Bronchial epithelial cell (primary cell): ENCODE measurements at regions not wholly inside any gene's neighbourhood (a gene's known extent, or its start where the extent isn't known, plus 50 kb on each side); places are given as distances from the start of the nearest gene placed in this dataset.

ENCODE experiments used
- DNase-seq: peaks from one replicate; pipeline ENCODE4 v3.0.0-alpha.2; 2010; ENCODE audit warnings: low read depth
- FAIRE-seq: peaks from 2 replicates; lab custom pipeline; 2011; peaks lifted over from hg19 to GRCh38; lab: Jason Lieb, UNC
- H3K27me3 ChIP-seq: 2 replicates; pipeline ENCODE4 v1.5.1; 2011; ENCODE audit warnings: low read length; ENCODE audit not compliant: control insufficient read depth, insufficient read depth
- H3K36me3 ChIP-seq: 2 replicates; pipeline ENCODE4 v1.5.1; 2011; ENCODE audit warnings: low read length; ENCODE audit not compliant: control insufficient read depth, insufficient read depth
- H3K4me3 ChIP-seq: 2 replicates; pipeline ENCODE4 v1.5.1; 2011; ENCODE audit warnings: mild to moderate bottlenecking, low read depth, low read length, control low read depth
- CTCF ChIP-seq: IDR thresholded peaks from 2 replicates; pipeline ENCODE4 v1.5.1; 2011; ENCODE audit warnings: mild to moderate bottlenecking, moderate library complexity, low read length, control low read depth, inconsistent platforms; ENCODE audit not compliant: insufficient read depth, severe bottlenecking

- FAIRE-seq (no peak), DNase-seq (no peak)
- H3K27me3 ChIP-seq: no peaks in the 10 kb centered on the region
- no peaks in the 10 kb centered on the region for H3K36me3 ChIP-seq
- H3K4me3 ChIP-seq: no peak overlapping the region
- TF ChIP-seq CTCF: no peak
Observed at GRCh38 chr16:51002881-51003490, 148.1 kb downstream of the SALL1 start.

- H3K4me3 ChIP-seq: no peak overlapping the region
- FAIRE-seq (no peak), DNase-seq (no peak)
- no peaks in the 10 kb centered on the region for H3K27me3 ChIP-seq
- H3K36me3 ChIP-seq: no peaks in the 10 kb centered on the region
- TF ChIP-seq CTCF: no peak
Observed at GRCh38 chr16:50999181-50999580, 151.9 kb downstream of the SALL1 start.

GRCh38 chr16:50998411-50998810 is 152.7 kb downstream of the SALL1 start:
- DNase-seq: no peak
- Histone ChIP-seq H3K4me3 (no peak overlapping the region), H3K27me3 (no peaks in the 10 kb centered on the region), H3K36me3 (no peaks in the 10 kb centered on the region)
- FAIRE-seq: no peak
- TF ChIP-seq CTCF: no peak

GRCh38 chr16:50997679-50998078 is 153.4 kb downstream of the SALL1 start:
- FAIRE-seq (no peak), DNase-seq (no peak)
- Histone ChIP-seq H3K36me3 (no peaks in the 10 kb centered on the region), H3K4me3 (no peak overlapping the region), H3K27me3 (no peaks in the 10 kb centered on the region)
- no peak for TF ChIP-seq CTCF

GRCh38 chr16:50996830-50997186 is 154.3 kb downstream of the SALL1 start:
- Histone ChIP-seq H3K36me3 (no peaks in the 10 kb centered on the region), H3K27me3 (no peaks in the 10 kb centered on the region), H3K4me3 (no peak overlapping the region)
- TF ChIP-seq CTCF: no peak
- no peak for FAIRE-seq
- DNase-seq: no peak
